GM12873 (cell line): ENCODE measurements at regions not wholly inside any gene's neighbourhood (a gene's known extent, or its start where the extent isn't known, plus 50 kb on each side); places are given as distances from the start of the nearest gene placed in this dataset.

ENCODE experiments used
- CTCF ChIP-seq: IDR thresholded peaks from 2 replicates; pipeline ENCODE4 v1.5.1; 2012; ENCODE audit warnings: low read depth, mild to moderate bottlenecking, moderate library complexity, low read length, control low read depth; ENCODE audit not compliant: insufficient read depth; ENCODE audit errors: missing control alignments

GRCh38 chr5:117210796-117211195 is 636.2 kb upstream of the SEMA6A start:
- TF ChIP-seq CTCF: no peak

GRCh38 chr5:117209479-117209878 is 634.9 kb upstream of the SEMA6A start:
- TF ChIP-seq CTCF: no peak

GRCh38 chr5:117207088-117207668 is 632.6 kb upstream of the SEMA6A start:
- TF ChIP-seq CTCF: no peak

- no peak for TF ChIP-seq CTCF
These were observed 631.3 kb upstream of the SEMA6A start for GRCh38 chr5:117205894-117206293.

GRCh38 chr5:117204926-117205869 is 630.6 kb upstream of the SEMA6A start:
- no peak for TF ChIP-seq CTCF

GRCh38 chr5:117204404-117204803 is 629.8 kb upstream of the SEMA6A start:
- TF ChIP-seq CTCF: no peak

GRCh38 chr5:117203584-117203983 is 629.0 kb upstream of the SEMA6A start:
- no peak for TF ChIP-seq CTCF
